GM21360 (cell line): ENCODE measurements at regions not wholly inside any gene's neighbourhood (a gene's known extent, or its start where the extent isn't known, plus 50 kb on each side); places are given as distances from the start of the nearest gene placed in this dataset.
"Not testable (repeated sequence)": the region's sequence is repeated elsewhere in the genome, so short reads cannot be mapped to it uniquely, and the experiment has no call there.

Source experiments
- ATAC-seq: cut with Tn5 transposase; IDR thresholded peaks from one replicate; pipeline ENCODE4 v1.9.1; 2021; ENCODE audit warnings: mild to moderate bottlenecking, moderate library complexity; ENCODE audit not compliant: unreplicated experiment

DNA sequence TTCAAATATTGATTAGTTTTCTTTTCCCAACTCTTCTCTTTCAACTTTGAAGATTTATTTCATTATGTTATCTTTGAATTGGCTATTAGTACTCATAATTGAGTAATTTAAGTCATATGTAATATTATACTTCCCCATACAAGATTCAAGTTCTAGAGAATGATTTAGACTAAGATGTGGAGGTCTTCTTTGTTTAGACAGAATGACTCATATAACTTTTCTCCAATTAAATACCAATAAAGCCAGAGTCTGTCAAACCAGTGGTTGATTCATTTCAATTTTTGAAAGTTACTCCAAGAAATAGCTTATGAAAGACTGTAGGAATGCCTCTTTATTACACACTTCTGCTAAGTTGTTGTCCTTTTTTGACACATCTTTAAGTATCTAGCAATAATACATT, 115.8 kb upstream of the SLC35F3 start:
- ATAC-seq: no peak

DNA sequence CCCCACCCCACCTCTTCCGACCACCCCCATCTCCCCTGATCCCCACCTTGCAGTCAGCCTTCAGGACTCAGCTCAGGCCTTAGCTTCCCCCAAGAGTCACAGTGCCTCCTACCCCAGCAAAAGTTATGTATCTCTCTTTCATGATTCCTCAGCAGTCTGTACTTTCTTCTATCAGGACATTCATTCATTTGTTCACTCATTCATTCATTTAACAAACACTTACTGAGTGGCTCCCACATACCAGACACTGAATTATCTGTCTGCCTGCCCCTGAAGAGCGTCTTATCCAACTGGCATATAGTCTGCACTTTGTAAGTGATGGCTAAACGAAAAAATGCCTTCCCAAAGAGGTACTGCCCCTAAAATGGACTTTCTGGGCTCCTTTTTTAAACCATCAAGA, 114.4 kb upstream of the SLC35F3 start:
- ATAC-seq: no peak

DNA sequence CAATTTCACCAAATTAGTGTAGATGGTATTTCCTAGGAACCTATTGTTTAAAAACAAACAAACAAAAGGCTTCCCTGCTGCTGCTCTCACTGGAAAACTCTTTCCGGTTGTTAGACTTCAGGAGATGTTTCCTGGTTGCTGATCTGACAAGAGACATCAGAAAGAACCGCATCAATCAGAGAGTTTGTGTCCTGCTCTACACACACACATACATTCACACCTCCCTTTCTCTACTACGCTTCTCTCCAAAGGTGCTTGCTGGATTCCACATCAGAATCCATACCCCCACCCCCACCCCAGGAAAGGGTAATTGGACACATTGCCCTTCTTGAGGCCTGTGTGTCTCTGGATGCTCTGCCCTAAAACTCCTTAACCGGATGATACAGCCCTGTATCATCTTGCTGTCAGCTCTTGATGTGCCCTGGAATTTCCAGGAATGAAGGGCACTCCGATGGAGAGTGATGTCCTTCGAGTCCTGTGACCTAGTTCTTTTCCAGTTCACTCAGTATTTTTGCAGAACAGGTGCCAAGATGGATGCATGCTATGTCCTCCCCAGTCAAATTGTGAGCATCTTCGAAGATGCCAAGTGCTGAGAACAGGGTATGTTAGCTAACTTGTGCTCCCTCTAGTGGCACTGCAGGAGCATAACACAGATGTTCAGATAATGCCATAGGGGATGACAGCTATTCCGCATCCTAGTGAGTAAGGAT, 113.7 kb upstream of the SLC35F3 start:
- peak; percentile 86 for ATAC-seq

DNA sequence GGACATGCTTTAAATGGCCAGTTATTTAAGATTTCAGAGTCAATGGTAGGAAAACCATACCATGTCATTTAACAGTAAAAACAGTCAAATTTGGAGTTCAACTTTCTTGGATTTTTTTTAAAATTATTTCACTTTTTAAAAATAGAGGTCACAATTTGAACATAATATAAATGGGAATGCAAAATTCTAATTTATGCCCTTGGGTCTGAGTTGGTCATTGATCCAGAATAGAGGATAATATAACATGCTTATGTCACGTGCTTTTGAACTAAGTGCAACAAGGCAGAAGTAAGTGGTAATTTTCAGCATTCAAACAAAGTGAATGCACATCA, 113.1 kb upstream of the SLC35F3 start:
- ATAC-seq: no peak

DNA sequence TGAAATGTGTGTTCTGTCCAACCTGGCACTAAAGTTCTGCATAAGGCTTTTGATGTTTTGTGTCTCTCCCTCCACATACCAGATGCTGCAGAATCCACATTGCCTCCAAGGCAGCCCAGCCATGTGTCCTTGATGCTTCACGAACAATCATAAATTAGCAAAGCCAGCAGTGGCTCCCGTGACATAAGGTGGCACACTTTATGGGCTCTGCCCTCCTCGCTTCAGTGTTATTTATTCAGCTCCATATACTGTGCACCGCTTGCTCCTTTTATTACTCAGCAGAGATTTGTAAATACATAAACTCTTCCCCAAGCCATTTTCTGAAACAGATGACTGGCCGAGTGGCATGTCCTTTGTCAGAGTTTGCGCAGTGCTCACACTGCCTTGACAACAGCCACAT, 112.8 kb upstream of the SLC35F3 start:
- no peak for ATAC-seq

DNA sequence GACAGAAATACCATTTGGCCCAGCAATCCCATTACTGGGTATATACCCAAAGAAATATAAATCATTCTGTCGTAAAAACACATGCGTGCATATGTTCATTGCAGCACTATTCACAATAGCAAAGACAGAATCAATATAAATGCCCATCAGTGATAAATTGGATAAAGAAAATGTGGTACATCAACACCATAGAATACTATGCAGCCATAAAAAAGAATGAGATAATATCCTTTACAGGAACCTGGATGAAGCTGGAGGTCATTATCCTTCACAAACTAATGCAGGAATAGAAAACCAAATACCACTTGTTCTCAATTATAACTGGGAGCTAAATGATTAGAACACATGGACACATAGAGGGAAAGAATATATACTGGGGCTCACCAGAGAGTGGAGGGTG, 109.6 kb upstream of the SLC35F3 start:
- ATAC-seq: no peak

- ATAC-seq: no peak
Measured at GRCh38 chr1:233796146-233796783, 108.2 kb upstream of the SLC35F3 start.

- ATAC-seq: no peak
Measured at GRCh38 chr1:233802611-233803010, 101.9 kb upstream of the SLC35F3 start.

- no peak for ATAC-seq
Measured at GRCh38 chr1:233805786-233806185, 98.7 kb upstream of the SLC35F3 start.

- no peak for ATAC-seq
Measured at GRCh38 chr1:233815357-233815756, 89.1 kb upstream of the SLC35F3 start.

DNA sequence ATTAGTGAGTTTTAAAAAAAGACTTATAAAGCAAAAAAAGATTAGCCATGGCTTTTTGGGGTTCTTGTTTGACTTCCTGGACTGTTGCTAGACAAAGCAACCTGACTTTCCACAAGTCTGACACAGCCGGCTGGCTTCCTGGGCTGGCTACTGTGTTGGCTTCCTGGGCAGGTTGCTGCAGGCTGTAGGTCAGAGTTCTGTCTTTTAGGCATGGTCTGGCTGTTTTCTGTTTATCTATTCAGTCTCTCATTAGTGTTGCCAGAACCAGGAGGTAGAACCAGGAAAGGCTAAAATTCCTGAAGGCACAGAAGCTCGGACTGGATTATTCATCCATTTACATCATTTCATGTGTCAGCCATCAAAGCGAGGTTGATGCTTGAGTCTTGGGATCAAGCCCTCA, 88.6 kb upstream of the SLC35F3 start:
- ATAC-seq: no peak

GRCh38 chr1:233816348-233816747, 88.1 kb upstream of the SLC35F3 start:
- no peak for ATAC-seq

- ATAC-seq: no peak
Measured at GRCh38 chr1:233819042-233819441, 85.4 kb upstream of the SLC35F3 start.

GRCh38 chr1:233824179-233824578, 80.3 kb upstream of the SLC35F3 start:
- ATAC-seq: not testable (repeated sequence)

GRCh38 chr1:233827937-233828336, 76.5 kb upstream of the SLC35F3 start:
- not testable (repeated sequence) for ATAC-seq

- no peak for ATAC-seq
Measured at GRCh38 chr1:233828480-233828879, 76.0 kb upstream of the SLC35F3 start.

DNA sequence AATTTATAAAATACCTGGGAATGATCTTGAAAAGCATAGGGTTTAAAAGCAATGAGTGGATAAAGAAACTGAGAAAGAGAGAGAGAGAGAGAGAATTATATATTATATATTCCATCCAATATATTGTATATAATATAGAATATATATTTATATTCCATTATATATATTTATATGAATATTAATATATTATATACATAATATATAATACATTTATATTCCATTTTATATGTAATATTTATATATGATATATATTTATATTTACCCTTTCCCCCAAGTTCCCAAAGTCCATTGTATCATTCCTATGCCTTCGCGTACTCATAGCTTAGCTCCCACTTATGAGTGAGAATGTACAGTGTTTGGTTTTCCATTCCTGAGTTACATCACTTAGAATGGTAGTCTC, 69.9 kb upstream of the SLC35F3 start:
- no peak for ATAC-seq

DNA sequence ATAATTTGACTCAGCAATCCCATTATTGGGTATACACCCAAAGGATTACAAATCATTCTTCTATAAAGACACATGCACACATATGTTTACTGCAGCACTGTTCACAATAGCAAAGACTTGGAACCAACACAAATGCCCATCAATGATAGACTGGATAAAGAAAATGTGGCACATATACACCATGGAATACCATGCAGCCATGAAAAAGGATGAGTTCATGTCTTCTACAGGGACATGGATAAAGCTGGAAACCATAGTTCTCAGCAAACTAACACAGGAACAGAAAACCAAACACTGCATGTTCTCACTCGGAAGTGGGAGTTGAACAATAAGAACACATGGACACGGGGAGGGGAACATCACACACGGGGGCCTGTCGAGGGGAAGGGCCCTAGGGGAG, 66.3 kb upstream of the SLC35F3 start:
- ATAC-seq: not testable (repeated sequence)

DNA sequence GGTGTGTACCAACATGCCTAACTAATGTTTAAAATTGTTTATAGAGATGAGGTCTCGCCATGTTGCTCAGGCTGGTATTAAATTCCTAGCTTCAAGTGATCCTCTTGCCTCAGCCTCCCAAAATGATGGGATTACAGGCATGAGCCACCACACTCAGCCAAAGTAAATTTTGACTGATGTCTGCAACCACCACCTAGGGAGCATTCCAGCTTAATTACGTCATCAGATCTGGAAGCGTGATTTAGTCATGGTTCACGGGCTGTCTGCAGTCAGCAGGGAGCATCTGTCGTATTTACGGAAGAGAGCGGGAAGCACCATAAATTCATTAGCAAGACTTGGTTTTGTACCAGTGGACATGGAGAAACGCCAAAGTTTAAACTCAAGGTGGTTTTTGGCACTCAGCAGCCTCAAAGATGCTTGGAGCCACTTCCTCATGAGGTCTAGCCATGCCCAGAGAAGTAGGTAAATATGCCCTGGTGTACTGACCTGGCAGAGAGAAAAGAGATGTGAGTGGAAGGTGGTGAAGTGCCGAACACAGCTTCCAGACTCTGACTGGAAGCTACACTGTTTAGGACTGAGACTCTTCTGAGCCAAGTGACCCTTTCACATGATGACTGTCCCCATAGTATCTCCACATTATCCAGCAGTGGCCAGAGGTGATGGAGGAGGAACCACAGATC, 60.8 kb upstream of the SLC35F3 start:
- ATAC-seq: no peak

- no peak for ATAC-seq
Measured at GRCh38 chr1:233844275-233844674, 60.2 kb upstream of the SLC35F3 start.

DNA sequence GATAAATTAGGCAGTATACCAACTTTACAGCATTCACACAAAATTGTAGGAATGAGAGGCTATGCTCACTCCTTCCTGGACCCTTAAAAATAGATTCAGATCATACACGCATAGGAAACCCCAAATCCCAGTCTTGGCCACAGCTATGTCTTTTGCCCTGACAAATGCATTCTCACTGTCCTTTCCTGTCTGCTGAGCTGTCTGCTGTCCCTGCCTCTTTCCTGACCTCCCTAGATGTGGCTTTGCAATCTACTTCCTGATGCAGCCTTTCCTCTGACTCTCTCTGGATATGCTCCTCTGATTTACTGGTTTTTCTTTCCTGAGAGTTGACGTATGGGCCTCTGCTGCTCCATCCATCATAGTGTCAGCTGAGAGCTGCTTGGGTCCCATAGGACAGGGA, 59.8 kb upstream of the SLC35F3 start:
- no peak for ATAC-seq
